GM19468 (cell line): ENCODE measurements at regions not wholly inside any gene's neighbourhood (a gene's known extent, or its start where the extent isn't known, plus 50 kb on each side); places are given as distances from the start of the nearest gene placed in this dataset.

Experiments used
- ATAC-seq: cut with Tn5 transposase; IDR thresholded peaks from one replicate; pipeline ENCODE4 v1.9.1; 2021; ENCODE audit warnings: mild to moderate bottlenecking, moderate library complexity, moderate number of reproducible peaks; ENCODE audit not compliant: unreplicated experiment; ENCODE audit errors: extremely low read depth

- ATAC-seq: no peak
Measured at GRCh38 chr15:97177151-97177577, 783.3 kb upstream of the ARRDC4 start.

- no peak for ATAC-seq
Measured at GRCh38 chr15:97182581-97182980, 777.9 kb upstream of the ARRDC4 start.

GRCh38 chr15:97189162-97189780, 771.2 kb upstream of the ARRDC4 start:
- ATAC-seq: no peak

- ATAC-seq: no peak
Measured at GRCh38 chr15:97194750-97195149, 765.8 kb upstream of the ARRDC4 start.

GRCh38 chr15:97196048-97197014, 764.2 kb upstream of the ARRDC4 start:
- no peak for ATAC-seq

- ATAC-seq: no peak
Measured at GRCh38 chr15:97199393-97200051, 761.0 kb upstream of the ARRDC4 start.

GRCh38 chr15:97200161-97200560, 760.3 kb upstream of the ARRDC4 start:
- ATAC-seq: no peak

- no peak for ATAC-seq
Measured at GRCh38 chr15:97210277-97210676, 750.2 kb upstream of the ARRDC4 start.

GRCh38 chr15:97215629-97216028, 744.9 kb upstream of the ARRDC4 start:
- no peak for ATAC-seq

GRCh38 chr15:97224191-97224641, 736.3 kb upstream of the ARRDC4 start:
- no peak for ATAC-seq

- ATAC-seq: no peak
Measured at GRCh38 chr15:97234851-97235610, 725.5 kb upstream of the ARRDC4 start.

GRCh38 chr15:97235611-97235985, 724.9 kb upstream of the ARRDC4 start:
- no peak for ATAC-seq

GRCh38 chr15:97236140-97236539, 724.4 kb upstream of the ARRDC4 start:
- no peak for ATAC-seq

GRCh38 chr15:97237160-97237559, 723.3 kb upstream of the ARRDC4 start:
- ATAC-seq: no peak

GRCh38 chr15:97248376-97248775, 712.1 kb upstream of the ARRDC4 start:
- no peak for ATAC-seq

GRCh38 chr15:97259943-97260342, 700.6 kb upstream of the ARRDC4 start:
- no peak for ATAC-seq

GRCh38 chr15:97301166-97301565, 659.3 kb upstream of the ARRDC4 start:
- ATAC-seq: no peak

GRCh38 chr15:97316362-97316761, 644.1 kb upstream of the ARRDC4 start:
- ATAC-seq: no peak

- ATAC-seq: no peak
Measured at GRCh38 chr15:97317163-97317562, 643.3 kb upstream of the ARRDC4 start.

- no peak for ATAC-seq
Measured at GRCh38 chr15:97319291-97319690, 641.2 kb upstream of the ARRDC4 start.
